ENCODE measurements at regions not wholly inside any gene's neighbourhood (a gene's known extent, or its start where the extent isn't known, plus 50 kb on each side); places are given as distances from the start of the nearest gene placed in this dataset.

- no peak for TF ChIP-seq CBX3 (IDR thresholded peaks at IDR 0.05; ENCODE audit: borderline replicate concordance, low read depth)
- no peak for TF ChIP-seq PML (IDR thresholded peaks at IDR 0.05; ENCODE audit: low read length)
- no peak for TF ChIP-seq TARDBP (IDR thresholded peaks at IDR 0.05; ENCODE audit: borderline replicate concordance)
- no peak for TF ChIP-seq STAT1 (conservative IDR thresholded peaks at IDR 0.05)
These were observed 223.7 kb upstream of the MSX2 start (continued) for GRCh38 chr5:174500636-174501035.

GRCh38 chr5:174501461-174502069, 222.8 kb upstream of the MSX2 start:
- Histone ChIP-seq H3K4me2 (ENCODE audit: control insufficient read depth, insufficient read depth) (no peak overlapping the region), H3K4me3 (no peak overlapping the region), H3K79me2 (ENCODE audit: control insufficient read depth, insufficient read depth, low read length) (no peaks in the 10 kb centered on the region), H4K20me1 (ENCODE audit: control insufficient read depth, insufficient read depth) (no peaks in the 10 kb centered on the region), H3K36me3 (ENCODE audit: control insufficient read depth in 2 of 2, insufficient read depth in 2 of 2, low read length in 1 of 2) (no peaks in the 10 kb centered on the region), H3K27ac (ENCODE audit: control insufficient read depth, insufficient read depth) (no peak overlapping the region), H3K27me3 (replicated peaks in 1 of 2; ENCODE audit: control insufficient read depth in 2 of 2, insufficient read depth in 2 of 2, low read length in 1 of 2) (no peaks in the 10 kb centered on the region), H3K9me3 (replicated peaks; ENCODE audit: control insufficient read depth, insufficient read depth, low read length) (peaks cover 2% of the 10 kb centered on the region; the same call in 1 of the 3 replicates), H3K4me1 (ENCODE audit: control insufficient read depth, insufficient read depth, low read length) (no peaks in the 10 kb centered on the region), H3K9ac (ENCODE audit: control insufficient read depth, insufficient read depth, low read length) (no peak overlapping the region), H2AFZ (ENCODE audit: control insufficient read depth, low read depth, low read length) (no peak overlapping the region)
- 3% methylated on average over 6 of the region's 6 CpGs for WGBS (ENCODE audit: insufficient coverage, insufficient replicate concordance, low lambda C conversion rate, missing lambda C conversion rate)
- no peak for ATAC-seq
- TF ChIP-seq PKNOX1 (IDR thresholded peaks at IDR 0.05) (no peak), BMI1 (IDR thresholded peaks at IDR 0.05; ENCODE audit: borderline replicate concordance) (no peak)
- intact Hi-C loops (cut with micrococcal nuclease; ENCODE audit: unreplicated experiment) (no loop called here), in situ Hi-C loops (cut with MboI) (no loop called here)
- BruUV-seq (replicated peaks), result no TSS peak
- POLR2A ChIA-PET, result no interaction called here
- CTCF ChIA-PET, result no interaction called here
- SMC1A ChIA-PET (ENCODE audit: uncharacterized antibody, unreplicated experiment), result no interaction called here
- RAD21 ChIA-PET (ENCODE audit: unreplicated experiment), result no interaction called here
- no peak for DNase-seq (ENCODE audit: low read depth, low spot score)
- no peak for FAIRE-seq

GRCh38 chr5:174503086-174503460, 221.3 kb upstream of the MSX2 start:
- TF ChIP-seq HSF1 (IDR thresholded peaks at IDR 0.05; ENCODE audit: low read depth, low read length) (no peak), MTA2 (IDR thresholded peaks at IDR 0.05; ENCODE audit: low read depth) (no peak), MTA3 (IDR thresholded peaks at IDR 0.05; ENCODE audit: borderline replicate concordance, low read length) (no peak), CHD1 (IDR thresholded peaks at IDR 0.05; ENCODE audit: low read depth, low read length) (no peak), IRF5 (IDR thresholded peaks at IDR 0.05; ENCODE audit: borderline replicate concordance) (no peak), ZNF24 (IDR thresholded peaks at IDR 0.05) (no peak), SUZ12 (IDR thresholded peaks at IDR 0.05; ENCODE audit: unreplicated experiment) (no peak)
- Histone ChIP-seq H2AFZ (ENCODE audit: control insufficient read depth, low read depth, low read length) (no peak overlapping the region), H3K4me1 (ENCODE audit: control insufficient read depth, insufficient read depth, low read length) (no peaks in the 10 kb centered on the region), H3K9ac (ENCODE audit: control insufficient read depth, insufficient read depth, low read length) (no peak overlapping the region), H3K4me2 (ENCODE audit: control insufficient read depth, insufficient read depth) (no peak overlapping the region), H3K27ac (ENCODE audit: control insufficient read depth, insufficient read depth) (no peak overlapping the region), H3K27me3 (replicated peaks in 1 of 2; ENCODE audit: control insufficient read depth in 2 of 2, insufficient read depth in 2 of 2, low read length in 1 of 2) (no peaks in the 10 kb centered on the region), H3K4me3 (no peak overlapping the region), H3K36me3 (ENCODE audit: control insufficient read depth in 2 of 2, insufficient read depth in 2 of 2, low read length in 1 of 2) (no peaks in the 10 kb centered on the region), H3K9me3 (replicated peaks; ENCODE audit: control insufficient read depth, insufficient read depth, low read length) (no peaks in the 10 kb centered on the region; the same call in 2 of the 3 replicates), H3K79me2 (ENCODE audit: control insufficient read depth, insufficient read depth, low read length) (no peaks in the 10 kb centered on the region), H4K20me1 (ENCODE audit: control insufficient read depth, insufficient read depth) (no peaks in the 10 kb centered on the region)
- ChIA-PET RAD21 (ENCODE audit: unreplicated experiment) (no interaction called here), SMC1A (ENCODE audit: uncharacterized antibody, unreplicated experiment) (no interaction called here), CTCF (no interaction called here), POLR2A (no interaction called here)
- in situ Hi-C loops (cut with MboI) (no loop called here), intact Hi-C loops (cut with micrococcal nuclease; ENCODE audit: unreplicated experiment) (no loop called here)
- FAIRE-seq, result no peak
- ATAC-seq, result no peak
- DNase-seq (ENCODE audit: low read depth, low spot score), result no peak
- BruUV-seq (replicated peaks), result no TSS peak

All from GM12878 (cell line).